Activated T-cell treated with anti-CD3 and anti-CD28 coated beads for 48 hours (primary cell): ENCODE measurements at regions not wholly inside any gene's neighbourhood (a gene's known extent, or its start where the extent isn't known, plus 50 kb on each side); places are given as distances from the start of the nearest gene placed in this dataset.
"Not testable (repeated sequence)": the region's sequence is repeated elsewhere in the genome, so short reads cannot be mapped to it uniquely, and the experiment has no call there.

Source experiments
- DNase-seq: peaks from one replicate; pipeline ENCODE4 v3.0.0-alpha.2; 2020; ENCODE audit warnings: low read depth

DNA sequence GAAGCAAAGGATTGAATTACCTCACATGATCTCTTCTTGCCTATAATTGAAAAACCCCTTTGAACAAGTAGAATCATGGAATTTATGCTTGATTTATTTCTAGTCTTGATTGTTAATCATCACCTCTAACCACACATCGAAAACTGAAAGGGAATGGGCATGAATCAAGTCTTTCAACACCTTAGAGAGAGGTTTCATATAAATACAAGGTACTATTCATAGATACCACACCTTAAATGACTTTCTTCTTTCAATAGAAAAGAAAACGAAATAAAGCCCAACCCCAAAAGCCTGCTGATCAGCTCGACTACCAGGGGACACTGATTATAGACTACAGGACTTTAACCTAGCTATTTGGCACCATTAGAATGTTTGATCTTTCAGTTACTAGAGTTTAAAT, 128.6 kb upstream of the PTPRZ1 start:
- no peak for DNase-seq

DNA sequence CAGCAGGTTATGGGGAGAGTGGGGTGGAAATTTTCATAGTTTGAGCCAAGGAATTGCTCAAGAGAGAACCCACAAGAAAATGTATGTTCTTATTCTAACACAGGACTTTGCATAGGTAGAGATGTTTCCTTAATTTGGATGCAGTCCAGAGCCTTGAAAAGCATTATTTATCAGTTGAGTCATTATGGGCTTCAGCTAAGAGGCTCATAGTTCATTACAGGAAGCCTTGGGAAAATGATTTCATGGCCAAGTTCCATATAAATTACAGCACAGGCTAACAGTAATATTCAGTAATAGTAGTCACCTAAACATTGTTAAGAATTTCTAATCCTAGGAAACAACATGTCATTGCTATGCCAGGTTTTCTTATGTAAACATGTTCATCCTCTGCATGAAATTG, 131.1 kb upstream of the PTPRZ1 start:
- DNase-seq = no peak

DNA sequence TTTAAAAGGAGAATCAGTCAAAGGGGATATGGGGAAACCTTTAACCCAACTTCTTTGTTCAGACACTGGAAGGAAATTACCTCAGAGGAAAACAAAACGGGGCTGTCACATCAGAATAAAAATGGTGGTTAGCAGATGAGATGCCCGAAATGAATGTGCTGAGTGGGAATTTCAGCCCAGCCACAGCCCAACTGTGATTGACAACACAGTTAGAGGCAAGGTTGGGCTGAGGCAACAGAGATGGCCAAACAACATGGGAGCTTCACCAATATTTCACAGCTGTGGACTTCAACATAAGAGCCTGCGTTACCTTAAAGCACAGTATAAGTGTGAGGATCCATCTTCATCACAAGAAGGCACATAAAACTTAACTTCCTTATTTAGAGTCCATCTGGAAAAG, 133.5 kb upstream of the PTPRZ1 start:
- DNase-seq = no peak

DNA sequence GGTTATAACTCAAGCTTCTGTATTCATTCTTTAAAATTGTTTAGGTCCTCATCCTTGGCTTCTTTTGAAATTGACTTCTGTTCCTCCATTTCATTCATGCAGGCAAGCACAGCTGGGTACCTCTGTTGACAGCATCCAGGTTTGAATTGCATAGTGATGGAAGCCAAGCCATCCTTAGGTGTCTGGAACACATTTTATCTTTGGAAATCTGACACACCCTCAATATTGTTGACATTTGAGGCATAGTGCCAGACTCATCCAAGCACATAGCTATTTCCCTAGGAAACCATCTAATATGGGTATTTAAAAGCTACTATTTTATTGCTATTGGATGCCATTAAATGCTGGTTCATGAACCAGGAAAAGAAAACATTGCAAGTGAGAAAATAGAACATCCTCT, 142.1 kb upstream of the PTPRZ1 start:
- no peak for DNase-seq

DNA sequence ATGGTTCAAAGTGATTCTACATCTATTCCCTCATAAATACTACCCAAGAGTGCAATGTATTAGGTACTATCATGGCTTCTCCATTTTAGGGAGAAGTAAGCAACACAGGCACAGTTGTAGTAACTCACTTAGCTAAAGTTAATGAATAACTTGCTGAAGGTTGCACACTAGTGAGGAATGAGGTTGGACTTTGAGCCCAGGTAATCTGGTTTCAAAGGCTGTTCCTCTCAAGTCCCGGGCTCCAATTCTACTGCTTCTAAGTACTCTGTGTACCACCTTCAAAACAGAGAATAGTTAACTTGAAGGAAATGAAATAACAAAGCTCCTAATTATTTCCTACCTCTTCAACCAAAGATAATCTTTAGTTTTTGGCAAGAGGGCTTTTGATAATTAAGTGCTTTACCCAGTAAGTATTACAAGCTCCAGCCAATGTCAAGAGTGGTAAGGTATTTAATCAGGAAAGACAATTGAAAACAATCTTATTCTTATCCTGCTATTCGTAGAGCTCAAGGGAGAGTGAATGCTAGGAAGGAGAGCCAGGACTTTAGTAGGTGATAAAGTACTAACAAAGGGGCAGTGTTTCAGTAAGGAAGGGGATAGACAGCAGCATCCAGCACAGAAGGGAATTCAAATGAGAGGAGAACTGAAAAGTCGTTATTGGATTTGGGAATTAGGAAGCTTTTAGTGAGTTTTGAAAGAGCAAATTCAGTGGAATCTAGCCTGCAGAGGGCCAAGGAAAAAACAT, 158.2 kb upstream of the PTPRZ1 start:
- no peak for DNase-seq

- DNase-seq = not testable (repeated sequence)
Observed at GRCh38 chr7:121712961-121713360, 160.0 kb upstream of the PTPRZ1 start.

GRCh38 chr7:121697731-121698316, 175.1 kb upstream of the PTPRZ1 start:
- DNase-seq = no peak

GRCh38 chr7:121696954-121697353, 176.0 kb upstream of the PTPRZ1 start:
- DNase-seq = no peak

DNA sequence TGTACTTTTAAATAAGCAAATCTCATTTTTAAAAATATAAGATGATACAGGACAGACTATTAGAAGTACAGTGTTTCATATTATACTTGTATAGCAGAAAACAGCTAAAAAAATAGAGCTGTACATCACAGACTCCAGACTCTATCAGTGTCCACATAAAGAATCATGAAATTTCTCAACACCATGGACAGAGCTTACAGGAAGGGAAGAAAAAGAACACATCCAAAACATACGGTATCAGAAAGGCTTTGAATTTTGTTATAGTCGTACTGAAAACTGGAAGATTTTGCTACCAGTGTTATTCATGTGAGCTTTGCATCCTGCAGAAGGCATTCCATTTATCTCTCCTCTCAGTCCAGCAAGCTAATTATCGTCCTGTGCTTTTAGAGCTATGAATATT, 183.2 kb upstream of the PTPRZ1 start:
- no peak for DNase-seq

DNA sequence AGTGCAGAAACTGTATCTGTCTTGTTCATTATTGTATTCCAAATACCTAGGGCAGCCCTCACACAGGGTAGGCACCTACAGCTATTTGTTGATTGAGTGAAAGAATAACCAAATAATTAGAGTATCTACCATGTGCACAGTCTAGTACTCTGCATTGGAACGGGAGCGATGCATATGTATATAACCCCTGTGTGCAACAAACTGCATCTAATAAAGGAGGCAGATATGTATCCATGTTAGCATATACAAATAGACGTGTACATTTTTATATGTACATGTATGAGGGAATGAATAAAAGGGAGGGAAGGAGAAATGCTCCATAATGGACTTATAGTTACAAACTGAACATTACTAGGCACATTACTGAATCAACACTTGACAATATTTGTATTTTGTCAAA, 191.3 kb upstream of the PTPRZ1 start:
- DNase-seq = no peak

DNA sequence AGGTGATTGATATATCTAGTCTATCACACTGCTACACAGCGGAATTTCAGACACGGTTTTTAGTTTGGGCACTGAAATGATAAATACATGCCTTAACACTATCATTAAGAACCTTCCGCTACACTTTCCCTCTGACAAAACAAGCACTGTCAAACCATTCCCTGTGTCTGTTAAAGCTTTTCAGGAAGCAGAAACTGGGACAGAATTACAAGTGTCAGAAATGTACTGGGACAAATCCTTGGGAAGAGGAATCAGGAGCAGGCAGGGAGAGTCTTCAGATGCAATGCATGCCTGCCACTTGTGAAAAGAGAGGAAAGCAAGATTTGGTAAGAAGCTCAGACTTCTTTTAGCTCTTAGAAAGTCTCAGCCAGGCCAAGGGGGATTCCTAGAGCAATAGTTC, 196.8 kb upstream of the PTPRZ1 start:
- no peak for DNase-seq

DNA sequence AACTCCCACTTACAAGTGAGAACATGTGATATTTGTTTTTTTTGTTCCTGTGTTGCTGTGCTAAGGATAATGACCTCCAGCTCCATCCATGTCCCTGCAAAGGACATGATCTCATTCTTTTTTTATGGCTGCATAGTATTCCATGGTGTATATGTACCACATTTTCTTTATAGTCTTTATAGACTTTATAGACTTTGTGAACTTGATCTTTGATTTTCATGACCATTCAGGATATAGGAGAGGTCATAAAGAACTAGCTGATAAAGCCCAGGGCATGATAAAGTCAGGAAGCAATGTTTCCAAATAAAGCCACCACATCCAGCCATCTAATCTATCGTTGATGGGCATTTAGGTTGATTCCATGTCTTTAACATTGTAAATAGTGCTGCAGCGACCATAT, 198.5 kb upstream of the PTPRZ1 start:
- not testable (repeated sequence) for DNase-seq

GRCh38 chr7:121669144-121669543, 203.8 kb upstream of the PTPRZ1 start:
- DNase-seq = no peak

DNA sequence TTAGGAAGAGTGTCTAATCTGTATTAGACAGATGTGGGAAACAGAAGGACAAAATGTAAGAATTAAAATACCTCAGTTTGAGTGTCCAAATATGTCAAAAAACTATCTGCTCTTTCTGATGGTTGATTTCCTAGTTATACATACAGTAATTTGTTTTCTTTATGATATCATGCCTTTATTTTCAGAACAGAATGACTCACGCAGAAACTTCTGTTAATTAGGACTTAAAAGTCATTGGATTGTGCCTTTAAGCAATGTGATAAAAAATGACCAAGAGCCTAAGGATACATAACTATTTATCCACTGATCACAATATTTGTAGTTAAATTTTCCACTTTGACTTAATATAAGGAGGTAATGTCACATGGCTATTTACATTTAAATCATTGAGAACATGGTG, 206.7 kb upstream of the PTPRZ1 start:
- DNase-seq = no peak

- no peak for DNase-seq
Observed at GRCh38 chr7:121643320-121643719, 229.6 kb upstream of the PTPRZ1 start.

GRCh38 chr7:121639705-121640104, 233.3 kb upstream of the PTPRZ1 start:
- DNase-seq = no peak

- DNase-seq = no peak
Observed at GRCh38 chr7:121638286-121638685, 234.7 kb upstream of the PTPRZ1 start.

DNA sequence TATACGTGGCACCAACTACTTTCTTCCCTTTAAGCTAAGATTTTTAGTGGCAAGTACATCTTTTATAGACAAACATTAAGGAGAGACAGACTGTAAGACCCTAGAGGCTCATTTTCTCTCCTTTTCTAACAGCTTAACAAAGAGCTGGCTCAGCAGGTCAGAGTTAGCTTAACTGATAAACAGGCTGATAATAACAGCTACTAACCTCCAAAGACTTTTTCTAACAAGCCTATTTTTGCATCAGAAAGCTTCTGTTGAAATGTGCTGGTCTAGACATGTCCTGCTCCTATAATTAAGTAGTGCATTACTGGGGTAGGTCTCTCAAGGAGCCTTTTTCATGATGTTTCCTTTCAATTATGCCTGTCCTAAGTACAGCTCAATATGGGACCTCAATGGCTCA, 238.2 kb upstream of the FAM3C start:
- no peak for DNase-seq

DNA sequence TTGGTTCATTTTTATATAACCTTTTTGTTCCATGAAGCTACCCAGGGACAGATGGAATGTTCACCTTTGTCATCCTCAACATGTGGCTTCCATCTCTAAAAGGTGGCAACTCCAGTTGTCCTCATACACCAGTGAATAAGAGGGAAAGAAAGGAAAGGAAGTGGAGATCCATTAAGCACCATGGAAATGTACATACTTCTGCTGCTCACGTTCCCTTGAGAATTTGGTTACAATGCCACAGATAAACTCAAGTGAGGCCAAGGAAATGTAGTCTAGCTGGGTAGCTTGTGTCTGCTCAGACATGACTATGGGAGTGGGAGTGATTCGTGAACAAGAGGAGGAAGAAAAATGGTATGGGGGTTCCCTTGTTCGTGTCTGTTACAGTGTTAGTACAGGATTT, 237.1 kb upstream of the FAM3C start:
- no peak for DNase-seq

DNA sequence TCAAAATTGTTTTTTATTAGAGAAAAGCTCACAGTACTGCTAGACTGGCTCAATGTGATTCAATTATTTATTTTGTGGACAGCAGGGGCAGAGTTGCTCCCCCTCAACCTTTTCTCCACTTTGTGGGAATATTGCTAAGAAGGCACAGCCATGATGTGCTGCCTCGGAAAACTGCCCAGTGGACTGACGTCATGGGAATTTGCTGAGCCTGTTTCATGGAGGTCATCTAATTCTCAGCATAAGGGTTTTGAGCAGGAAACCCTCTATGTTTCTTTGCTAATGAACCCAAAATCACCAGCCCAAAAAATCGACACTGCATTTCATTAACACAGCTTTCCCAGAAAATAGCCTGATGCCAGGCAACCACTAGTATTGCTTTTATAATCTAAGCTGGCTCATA, 228.8 kb upstream of the FAM3C start:
- no peak for DNase-seq

GRCh38 chr7:121623130-121623872, 227.2 kb upstream of the FAM3C start:
- no peak for DNase-seq

DNA sequence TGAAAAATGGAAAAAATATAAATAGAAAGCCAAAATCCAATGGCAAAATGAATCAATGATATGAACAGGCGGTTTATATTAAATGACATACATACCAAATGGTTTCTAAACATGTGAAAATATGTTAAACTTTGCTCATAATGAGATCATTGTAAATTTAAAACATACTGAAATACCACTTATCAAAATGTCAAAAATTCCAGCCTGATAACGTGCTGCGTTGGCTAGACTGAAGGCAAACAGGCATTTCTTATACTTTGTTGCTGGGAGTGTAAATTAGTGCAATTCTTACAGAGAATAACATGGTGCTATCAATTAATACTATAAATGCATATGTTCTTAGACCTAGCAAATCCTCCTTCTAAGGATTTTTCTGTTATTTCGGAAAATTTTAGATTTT, 225.8 kb upstream of the FAM3C start:
- DNase-seq = no peak

DNA sequence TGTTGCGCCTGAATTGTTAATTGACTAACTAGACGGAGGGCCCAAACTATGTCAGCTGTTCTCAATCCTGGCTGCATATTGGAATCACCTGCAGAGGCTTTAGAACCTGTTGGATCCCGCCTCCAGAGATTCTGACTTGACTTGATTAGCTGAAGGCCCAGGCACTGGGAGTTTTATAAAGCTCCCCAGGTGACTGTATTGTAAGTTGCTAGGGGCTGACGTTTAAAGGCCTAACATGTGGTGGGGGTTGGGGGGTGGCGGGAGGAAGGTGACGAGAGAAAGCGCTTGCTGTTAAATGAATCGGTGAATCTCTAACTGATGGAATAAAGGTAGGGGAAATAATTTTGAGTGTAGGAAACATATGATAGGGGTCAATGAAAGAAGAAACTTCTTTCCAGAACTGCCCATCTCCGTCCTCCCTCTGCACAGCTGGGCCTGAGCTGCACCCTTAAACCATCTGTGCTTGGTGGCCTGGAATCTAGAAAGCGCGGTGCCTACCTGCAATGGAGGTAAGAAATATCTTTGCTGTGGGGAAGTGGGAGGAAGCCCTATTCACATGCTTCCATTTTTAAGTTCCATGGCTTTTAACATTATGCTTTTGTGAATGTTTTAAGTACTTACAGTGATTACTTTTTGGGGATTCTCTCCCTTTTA, 225.0 kb upstream of the FAM3C start:
- DNase-seq = no peak
